GM13976 (cell line): ENCODE measurements at regions not wholly inside any gene's neighbourhood (a gene's known extent, or its start where the extent isn't known, plus 50 kb on each side); places are given as distances from the start of the nearest gene placed in this dataset.

Source experiments
- DNase-seq: peaks from one replicate; pipeline ENCODE4 v3.0.0; 2012; ENCODE audit warnings: low spot score
- CTCF ChIP-seq: IDR thresholded peaks from 2 replicates; pipeline ENCODE4 v1.5.1; 2012; ENCODE audit warnings: borderline replicate concordance, mild to moderate bottlenecking; ENCODE audit not compliant: insufficient read depth; ENCODE audit errors: extremely low read depth, missing control alignments, control extremely low read depth
- in situ Hi-C: fragments of 300-500 bp; cut with MboI; formaldehyde crosslinking; loops from one replicate; pipeline ENCODE4 v1.12.0; 2022; ENCODE audit warnings: low sequenced_read_pairs, mixed read lengths, inconsistent platforms; ENCODE audit not compliant: unreplicated experiment

- no peak for DNase-seq
- in situ Hi-C loops: no loop called here
- no peak for TF ChIP-seq CTCF
Measured at GRCh38 chr9:18368206-18368605, 105.7 kb upstream of the ADAMTSL1 start.

GRCh38 chr9:18371141-18371540 lies 102.8 kb upstream of the ADAMTSL1 start:
- no peak for TF ChIP-seq CTCF
- in situ Hi-C loops: no loop called here
- DNase-seq: no peak

GRCh38 chr9:18371621-18372020 lies 102.3 kb upstream of the ADAMTSL1 start:
- no peak for TF ChIP-seq CTCF
- no peak for DNase-seq
- in situ Hi-C loops: no loop called here

GRCh38 chr9:18379073-18379811 lies 94.7 kb upstream of the ADAMTSL1 start:
- no peak for TF ChIP-seq CTCF
- in situ Hi-C loops: no loop called here
- no peak for DNase-seq

GRCh38 chr9:18382243-18382642 lies 91.7 kb upstream of the ADAMTSL1 start:
- in situ Hi-C loops: no loop called here
- no peak for DNase-seq
- no peak for TF ChIP-seq CTCF

GRCh38 chr9:18384066-18384465 lies 89.9 kb upstream of the ADAMTSL1 start:
- DNase-seq: no peak
- TF ChIP-seq CTCF: no peak
- in situ Hi-C loops: no loop called here
